ENCODE measurements at regions not wholly inside any gene's neighbourhood (a gene's known extent, or its start where the extent isn't known, plus 50 kb on each side); places are given as distances from the start of the nearest gene placed in this dataset.
"Not testable (repeated sequence)": the region's sequence is repeated elsewhere in the genome, so short reads cannot be mapped to it uniquely, and the experiment has no call there.

- no peaks in the 10 kb centered on the region for H3K36me3 ChIP-seq (ENCODE audit: control insufficient read depth in 3 of 3, insufficient read depth in 3 of 3, low read length in 3 of 3)
- H3K4me1 ChIP-seq (ENCODE audit: control insufficient read depth in 3 of 3, insufficient read depth in 3 of 3, low read length in 3 of 3): no peaks in the 10 kb centered on the region
- H3K27ac ChIP-seq (ENCODE audit: low read depth, low read length): no peak overlapping the region
- H3K9me3 ChIP-seq (ENCODE audit: control insufficient read depth in 3 of 3, low read length in 3 of 3): no peaks in the 10 kb centered on the region
- H3K4me3 ChIP-seq (ENCODE audit: low read length in 3 of 3): no peak overlapping the region
- no peak overlapping the region for H3K9ac ChIP-seq (ENCODE audit: low read depth in 1 of 3, low read length in 3 of 3)
- no peaks in the 10 kb centered on the region for H3K27me3 ChIP-seq (ENCODE audit: control insufficient read depth in 3 of 3, insufficient read depth in 3 of 3, low read length in 3 of 3)
Measured at GRCh38 chr5:102107865-102108264, 188.2 kb downstream of the SLCO4C1 start.

GRCh38 chr5:102106599-102106998 is 189.5 kb downstream of the SLCO4C1 start:
- Histone ChIP-seq H3K27ac (ENCODE audit: low read depth, low read length) (no peak overlapping the region), H3K4me3 (ENCODE audit: low read length in 3 of 3) (no peak overlapping the region), H3K27me3 (ENCODE audit: control insufficient read depth in 3 of 3, insufficient read depth in 3 of 3, low read length in 3 of 3) (no peaks in the 10 kb centered on the region), H3K9ac (ENCODE audit: low read depth in 1 of 3, low read length in 3 of 3) (no peak overlapping the region), H3K9me3 (ENCODE audit: control insufficient read depth in 3 of 3, low read length in 3 of 3) (no peaks in the 10 kb centered on the region), H3K36me3 (ENCODE audit: control insufficient read depth in 3 of 3, insufficient read depth in 3 of 3, low read length in 3 of 3) (no peaks in the 10 kb centered on the region), H3K4me1 (ENCODE audit: control insufficient read depth in 3 of 3, insufficient read depth in 3 of 3, low read length in 3 of 3) (no peaks in the 10 kb centered on the region)

DNA sequence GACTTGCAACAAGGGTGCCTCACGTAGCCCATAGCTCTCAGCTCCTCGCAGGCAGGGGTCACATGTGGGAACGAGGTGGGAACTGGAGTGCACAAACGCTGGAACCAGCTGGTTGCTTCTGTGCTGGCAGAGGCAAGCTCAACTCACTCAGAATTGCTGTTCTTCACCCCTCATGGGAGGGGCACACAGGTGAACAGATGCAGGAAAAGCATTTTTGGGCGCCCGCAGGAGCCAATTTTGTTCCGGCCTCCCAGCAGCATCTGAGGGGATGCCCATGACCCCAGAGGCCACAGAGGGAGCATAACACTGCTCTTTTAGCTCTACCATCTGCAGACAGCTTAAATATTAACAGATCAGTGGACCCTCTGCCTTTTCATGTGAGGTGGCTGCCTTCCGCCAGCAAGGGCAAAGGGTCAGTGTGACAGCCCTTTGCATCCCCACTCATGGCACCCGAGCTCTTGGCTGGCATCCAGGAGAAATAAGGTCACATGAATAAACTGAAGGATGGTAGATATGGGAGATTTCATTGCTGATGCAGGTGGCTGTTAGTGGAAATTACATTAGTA is 196.2 kb downstream of the SLCO4C1 start:
- Histone ChIP-seq H3K27me3 (ENCODE audit: control insufficient read depth in 3 of 3, insufficient read depth in 3 of 3, low read length in 3 of 3) (no peaks in the 10 kb centered on the region), H3K9me3 (ENCODE audit: control insufficient read depth in 3 of 3, low read length in 3 of 3) (no peaks in the 10 kb centered on the region), H3K4me3 (ENCODE audit: low read length in 3 of 3) (no peak overlapping the region), H3K27ac (ENCODE audit: low read depth, low read length) (no peak overlapping the region), H3K36me3 (ENCODE audit: control insufficient read depth in 3 of 3, insufficient read depth in 3 of 3, low read length in 3 of 3) (no peaks in the 10 kb centered on the region), H3K4me1 (ENCODE audit: control insufficient read depth in 3 of 3, insufficient read depth in 3 of 3, low read length in 3 of 3) (no peaks in the 10 kb centered on the region), H3K9ac (ENCODE audit: low read depth in 1 of 3, low read length in 3 of 3) (no peak overlapping the region)

- H3K36me3 ChIP-seq (ENCODE audit: control insufficient read depth in 3 of 3, insufficient read depth in 3 of 3, low read length in 3 of 3); H3K4me3 ChIP-seq (ENCODE audit: low read length in 3 of 3); H3K9me3 ChIP-seq (ENCODE audit: control insufficient read depth in 3 of 3, low read length in 3 of 3); H3K27me3 ChIP-seq (ENCODE audit: control insufficient read depth in 3 of 3, insufficient read depth in 3 of 3, low read length in 3 of 3); H3K4me1 ChIP-seq (ENCODE audit: control insufficient read depth in 3 of 3, insufficient read depth in 3 of 3, low read length in 3 of 3); H3K9ac ChIP-seq (ENCODE audit: low read depth in 1 of 3, low read length in 3 of 3); H3K27ac ChIP-seq (ENCODE audit: low read depth, low read length): not testable (repeated sequence)
Measured at GRCh38 chr5:102099083-102099482, 197.0 kb downstream of the SLCO4C1 start.

DNA sequence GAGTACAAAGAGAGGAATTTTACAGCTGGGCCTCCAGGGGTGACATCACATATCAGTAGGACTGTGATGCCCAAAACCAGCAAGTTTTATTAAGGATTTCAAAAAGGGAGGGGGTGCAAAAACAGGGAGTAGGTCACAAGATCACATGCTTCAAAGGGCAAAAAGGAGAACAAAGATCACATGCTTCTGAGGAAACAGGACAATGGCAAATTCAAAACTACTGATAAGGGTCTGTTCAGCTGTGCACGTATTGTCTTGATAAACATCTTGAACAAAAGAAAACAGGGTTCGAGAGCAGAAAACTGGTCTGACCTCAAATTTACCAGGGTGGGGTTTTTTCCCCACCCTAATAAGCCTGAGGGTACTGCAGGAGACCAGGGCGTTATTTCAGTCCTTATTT is 197.5 kb downstream of the SLCO4C1 start:
- not testable (repeated sequence) for H3K9ac ChIP-seq (ENCODE audit: low read depth in 1 of 3, low read length in 3 of 3); H3K4me1 ChIP-seq (ENCODE audit: control insufficient read depth in 3 of 3, insufficient read depth in 3 of 3, low read length in 3 of 3); H3K36me3 ChIP-seq (ENCODE audit: control insufficient read depth in 3 of 3, insufficient read depth in 3 of 3, low read length in 3 of 3); H3K9me3 ChIP-seq (ENCODE audit: control insufficient read depth in 3 of 3, low read length in 3 of 3); H3K27ac ChIP-seq (ENCODE audit: low read depth, low read length); H3K4me3 ChIP-seq (ENCODE audit: low read length in 3 of 3); H3K27me3 ChIP-seq (ENCODE audit: control insufficient read depth in 3 of 3, insufficient read depth in 3 of 3, low read length in 3 of 3)

GRCh38 chr5:102090770-102091169 is 205.3 kb downstream of the SLCO4C1 start:
- no peaks in the 10 kb centered on the region for H3K9me3 ChIP-seq (ENCODE audit: control insufficient read depth in 3 of 3, low read length in 3 of 3)
- H3K27me3 ChIP-seq (ENCODE audit: control insufficient read depth in 3 of 3, insufficient read depth in 3 of 3, low read length in 3 of 3): no peaks in the 10 kb centered on the region
- no peaks in the 10 kb centered on the region for H3K36me3 ChIP-seq (ENCODE audit: control insufficient read depth in 3 of 3, insufficient read depth in 3 of 3, low read length in 3 of 3)
- H3K9ac ChIP-seq (ENCODE audit: low read depth in 1 of 3, low read length in 3 of 3): no peak overlapping the region
- H3K4me1 ChIP-seq (ENCODE audit: control insufficient read depth in 3 of 3, insufficient read depth in 3 of 3, low read length in 3 of 3): no peaks in the 10 kb centered on the region
- H3K27ac ChIP-seq (ENCODE audit: low read depth, low read length): no peak overlapping the region
- H3K4me3 ChIP-seq (ENCODE audit: low read length in 3 of 3): no peak overlapping the region

- Histone ChIP-seq H3K27ac (ENCODE audit: low read depth, low read length) (no peak overlapping the region), H3K27me3 (ENCODE audit: control insufficient read depth in 3 of 3, insufficient read depth in 3 of 3, low read length in 3 of 3) (no peaks in the 10 kb centered on the region)
Measured at GRCh38 chr5:102089883-102090282, 206.2 kb downstream of the SLCO4C1 start.

DNA sequence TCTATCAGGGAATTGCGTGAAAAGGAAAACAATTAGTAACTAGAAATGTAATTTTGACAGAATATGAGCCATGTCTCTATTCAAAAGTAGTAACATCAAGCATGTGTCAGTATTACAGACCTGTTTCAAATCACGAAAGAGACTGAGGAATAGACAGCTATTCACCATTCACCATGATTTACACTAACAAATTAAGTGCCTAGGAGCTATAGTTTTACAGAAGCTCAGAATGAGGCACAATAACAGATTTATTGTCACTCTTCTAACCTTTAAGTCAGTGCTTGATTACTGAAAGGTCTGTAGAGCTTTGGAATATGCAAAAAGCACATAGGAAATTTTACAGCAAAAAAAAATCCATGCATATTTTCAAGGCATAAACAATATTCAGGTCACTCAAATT is 208.2 kb downstream of the SLCO4C1 start:
- Histone ChIP-seq H3K9ac (ENCODE audit: low read depth in 1 of 3, low read length in 3 of 3) (no peak overlapping the region), H3K4me3 (ENCODE audit: low read length in 3 of 3) (no peak overlapping the region), H3K9me3 (ENCODE audit: control insufficient read depth in 3 of 3, low read length in 3 of 3) (no peaks in the 10 kb centered on the region)

More at GRCh38 chr5:102089883-102090282, 206.2 kb downstream of the SLCO4C1 start:
- Histone ChIP-seq H3K9ac (ENCODE audit: low read depth in 1 of 3, low read length in 3 of 3) (no peak overlapping the region), H3K4me3 (ENCODE audit: low read length in 3 of 3) (no peak overlapping the region), H3K4me1 (ENCODE audit: control insufficient read depth in 3 of 3, insufficient read depth in 3 of 3, low read length in 3 of 3) (no peaks in the 10 kb centered on the region), H3K36me3 (ENCODE audit: control insufficient read depth in 3 of 3, insufficient read depth in 3 of 3, low read length in 3 of 3) (no peaks in the 10 kb centered on the region), H3K9me3 (ENCODE audit: control insufficient read depth in 3 of 3, low read length in 3 of 3) (no peaks in the 10 kb centered on the region)

DNA sequence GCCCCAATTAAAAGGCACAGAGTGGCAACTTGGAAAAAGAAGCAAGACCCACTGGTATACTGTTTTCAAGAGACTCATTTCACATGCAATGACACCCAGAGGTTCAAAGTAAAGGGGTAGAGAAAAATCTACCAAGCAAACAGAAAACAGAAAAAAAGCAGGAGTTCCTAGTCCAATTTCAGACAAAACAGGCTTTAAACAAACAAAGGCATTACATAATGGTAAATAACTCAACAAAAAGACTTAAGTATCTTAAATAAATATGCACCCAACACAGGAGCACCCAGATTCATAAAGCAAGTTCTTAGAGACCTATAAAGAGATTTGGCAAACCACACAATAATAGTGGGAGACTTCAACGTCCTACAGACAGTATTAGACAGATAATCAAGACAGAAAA is 215.8 kb downstream of the SLCO4C1 start:
- peaks cover 0 to 2% (median 0%) of the 10 kb centered on the region in 3 donors for H3K9me3 ChIP-seq (ENCODE audit: control insufficient read depth in 3 of 3, low read length in 3 of 3)
- H3K4me1 ChIP-seq (ENCODE audit: control insufficient read depth in 3 of 3, insufficient read depth in 3 of 3, low read length in 3 of 3): no peaks in the 10 kb centered on the region
- H3K27ac ChIP-seq (ENCODE audit: low read depth, low read length): no peak overlapping the region
- H3K4me3 ChIP-seq (ENCODE audit: low read length in 3 of 3): no peak overlapping the region
- H3K36me3 ChIP-seq (ENCODE audit: control insufficient read depth in 3 of 3, insufficient read depth in 3 of 3, low read length in 3 of 3): no peaks in the 10 kb centered on the region
- no peaks in the 10 kb centered on the region for H3K27me3 ChIP-seq (ENCODE audit: control insufficient read depth in 3 of 3, insufficient read depth in 3 of 3, low read length in 3 of 3)
- H3K9ac ChIP-seq (ENCODE audit: low read depth in 1 of 3, low read length in 3 of 3): no peak overlapping the region

More for the DNA sequence above, 208.2 kb downstream of the SLCO4C1 start:
- Histone ChIP-seq H3K36me3 (ENCODE audit: control insufficient read depth in 3 of 3, insufficient read depth in 3 of 3, low read length in 3 of 3) (no peaks in the 10 kb centered on the region), H3K27ac (ENCODE audit: low read depth, low read length) (no peak overlapping the region), H3K4me1 (ENCODE audit: control insufficient read depth in 3 of 3, insufficient read depth in 3 of 3, low read length in 3 of 3) (no peaks in the 10 kb centered on the region), H3K27me3 (ENCODE audit: control insufficient read depth in 3 of 3, insufficient read depth in 3 of 3, low read length in 3 of 3) (no peaks in the 10 kb centered on the region)

- no peaks in the 10 kb centered on the region for H3K4me1 ChIP-seq (ENCODE audit: control insufficient read depth in 3 of 3, insufficient read depth in 3 of 3, low read length in 3 of 3)
Measured at GRCh38 chr5:102077920-102078319, 218.2 kb downstream of the SLCO4C1 start.

DNA sequence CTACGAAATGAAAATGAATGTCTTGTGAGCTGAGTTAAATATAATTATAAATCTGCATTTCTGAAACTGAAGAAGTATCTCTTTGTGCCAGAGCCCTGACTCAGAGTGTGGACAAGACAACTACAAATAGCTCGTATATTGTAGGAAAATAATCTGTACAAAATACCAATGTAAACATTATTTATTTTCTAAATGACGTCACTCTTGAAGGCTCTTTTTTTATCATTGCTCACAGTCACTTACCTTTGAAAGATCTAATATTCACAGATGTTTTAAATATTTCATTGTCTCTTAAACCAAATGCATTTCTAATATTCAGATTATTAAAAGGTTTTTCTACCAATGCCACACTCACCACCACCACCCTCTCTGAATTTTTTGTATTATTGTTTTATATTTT is 226.1 kb downstream of the SLCO4C1 start:
- H3K4me3 ChIP-seq (ENCODE audit: low read length in 3 of 3): no peak overlapping the region
- H3K36me3 ChIP-seq (ENCODE audit: control insufficient read depth in 3 of 3, insufficient read depth in 3 of 3, low read length in 3 of 3): no peaks in the 10 kb centered on the region
- no peak overlapping the region for H3K27ac ChIP-seq (ENCODE audit: low read depth, low read length)
- H3K9me3 ChIP-seq (ENCODE audit: control insufficient read depth in 3 of 3, low read length in 3 of 3): no peaks in the 10 kb centered on the region
- no peaks in the 10 kb centered on the region for H3K27me3 ChIP-seq (ENCODE audit: control insufficient read depth in 3 of 3, insufficient read depth in 3 of 3, low read length in 3 of 3)
- H3K9ac ChIP-seq (ENCODE audit: low read depth in 1 of 3, low read length in 3 of 3): no peak overlapping the region
- no peaks in the 10 kb centered on the region for H3K4me1 ChIP-seq (ENCODE audit: control insufficient read depth in 3 of 3, insufficient read depth in 3 of 3, low read length in 3 of 3)

More at GRCh38 chr5:102077920-102078319, 218.2 kb downstream of the SLCO4C1 start:
- Histone ChIP-seq H3K27ac (ENCODE audit: low read depth, low read length) (no peak overlapping the region), H3K27me3 (ENCODE audit: control insufficient read depth in 3 of 3, insufficient read depth in 3 of 3, low read length in 3 of 3) (no peaks in the 10 kb centered on the region), H3K9ac (ENCODE audit: low read depth in 1 of 3, low read length in 3 of 3) (no peak overlapping the region), H3K4me3 (ENCODE audit: low read length in 3 of 3) (no peak overlapping the region), H3K36me3 (ENCODE audit: control insufficient read depth in 3 of 3, insufficient read depth in 3 of 3, low read length in 3 of 3) (no peaks in the 10 kb centered on the region), H3K9me3 (ENCODE audit: control insufficient read depth in 3 of 3, low read length in 3 of 3) (peaks cover 0 to 2% (median 0%) of the 10 kb centered on the region in 3 donors)
